AG10803 (cell line): ENCODE measurements at regions not wholly inside any gene's neighbourhood (a gene's known extent, or its start where the extent isn't known, plus 50 kb on each side); places are given as distances from the start of the nearest gene placed in this dataset.
A peak's percentile ranks its signal among the peaks of the same experiment; 100 is the strongest.

Experiments
- DNase-seq: peaks from one replicate; pipeline ENCODE4 v3.0.0; 2010; ENCODE audit warnings: low read depth
- H3K4me3 ChIP-seq: 2 replicates; pipeline ENCODE4 v1.5.1; 2011; ENCODE audit warnings: mild to moderate bottlenecking, low read length, control low read depth
- CTCF ChIP-seq: conservative IDR thresholded peaks from 2 replicates; pipeline ENCODE4 v1.5.1; 2011; ENCODE audit warnings: mild to moderate bottlenecking, low read length, control low read depth, inconsistent platforms

DNA sequence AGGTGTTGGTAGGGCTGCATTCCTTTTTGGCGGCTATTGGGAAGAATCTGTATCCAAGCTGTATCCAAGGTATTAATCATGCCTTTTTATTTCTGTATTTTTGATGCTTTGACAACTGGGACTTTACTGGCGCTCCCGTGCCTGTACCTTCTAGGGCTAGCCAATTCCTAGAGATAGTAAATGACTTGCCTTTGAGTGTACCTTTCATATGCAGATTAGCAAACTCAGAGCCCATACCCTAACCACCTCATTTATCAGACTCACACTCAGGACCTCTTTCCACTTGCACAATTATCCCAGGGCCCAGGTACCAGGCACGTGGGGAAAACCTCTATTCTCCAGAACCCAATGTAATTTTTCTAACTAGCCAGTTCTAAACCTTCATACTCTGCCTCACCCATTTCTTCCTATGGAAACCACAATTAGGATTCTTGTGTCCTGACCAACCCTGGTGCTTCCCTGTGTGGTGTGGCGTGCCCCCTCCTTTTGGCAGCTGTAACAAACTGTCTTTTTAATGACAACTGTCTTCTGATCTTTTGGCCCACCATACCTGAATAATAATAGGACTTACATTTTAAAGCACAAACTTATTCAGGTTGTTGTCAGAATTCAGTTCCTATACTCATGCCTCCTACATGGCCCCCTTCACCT lies 65.8 kb upstream of the PNPT1 start:
- DNase-seq: no peak
- no peak overlapping the region for H3K4me3 ChIP-seq
- TF ChIP-seq CTCF: no peak

GRCh38 chr2:55751966-55752365 lies 58.3 kb upstream of the PNPT1 start:
- no peak for TF ChIP-seq CTCF
- DNase-seq: no peak
- no peak overlapping the region for H3K4me3 ChIP-seq

- peak; percentile 42 for DNase-seq
- no peak overlapping the region for H3K4me3 ChIP-seq
- TF ChIP-seq CTCF: no peak
Observed at GRCh38 chr2:55743583-55743982, 49.9 kb upstream of the PNPT1 start.
